SIG-M5 treated with dmso at 0.1 percent for 504 hours (cell line): ENCODE measurements at regions not wholly inside any gene's neighbourhood (a gene's known extent, or its start where the extent isn't known, plus 50 kb on each side); places are given as distances from the start of the nearest gene placed in this dataset.

ENCODE experiments used
- DNase-seq: peaks from one replicate; lab custom pipeline; 2025; ENCODE audit not compliant: unreplicated experiment; lab: John Stamatoyannopoulos, UW

DNA sequence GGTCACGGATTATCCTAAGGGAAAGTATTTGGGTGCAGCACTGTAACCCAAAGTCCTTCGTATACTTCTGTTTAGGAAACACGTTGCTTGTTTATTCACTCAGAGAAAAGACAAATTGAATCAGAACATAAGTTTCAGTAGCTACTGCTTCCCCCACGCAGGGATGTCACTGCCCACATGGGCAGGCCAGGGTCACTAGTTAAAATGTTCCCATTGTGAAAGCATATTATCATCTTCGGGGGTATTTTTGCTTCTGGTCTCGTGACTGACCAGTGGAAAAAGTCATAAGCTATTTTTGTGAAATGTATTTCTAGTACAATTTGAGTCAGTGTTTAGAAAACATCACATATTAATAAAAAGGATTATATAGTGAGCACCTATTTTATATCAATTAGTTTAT, 377.8 kb downstream of the PCDH7 start:
- no peak for DNase-seq

DNA sequence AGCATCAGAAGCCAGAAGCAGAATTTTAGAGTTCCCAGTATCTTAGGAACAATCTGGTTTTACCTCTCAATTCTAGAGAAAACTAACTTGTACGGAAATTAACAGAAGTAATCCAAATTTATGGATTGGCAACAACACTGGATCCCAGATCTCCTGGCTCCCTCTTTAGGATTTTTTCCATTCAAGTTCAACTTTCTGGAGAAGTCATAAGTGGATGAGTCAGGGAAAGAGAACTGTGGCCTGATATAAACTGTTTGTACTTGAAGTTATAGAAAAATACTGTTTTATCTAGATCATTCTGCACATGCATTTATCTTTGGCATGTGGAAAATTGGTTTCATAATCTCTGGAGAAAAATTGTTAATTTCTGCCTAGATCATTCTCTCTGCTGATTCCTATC, 380.4 kb downstream of the PCDH7 start:
- no peak for DNase-seq

DNA sequence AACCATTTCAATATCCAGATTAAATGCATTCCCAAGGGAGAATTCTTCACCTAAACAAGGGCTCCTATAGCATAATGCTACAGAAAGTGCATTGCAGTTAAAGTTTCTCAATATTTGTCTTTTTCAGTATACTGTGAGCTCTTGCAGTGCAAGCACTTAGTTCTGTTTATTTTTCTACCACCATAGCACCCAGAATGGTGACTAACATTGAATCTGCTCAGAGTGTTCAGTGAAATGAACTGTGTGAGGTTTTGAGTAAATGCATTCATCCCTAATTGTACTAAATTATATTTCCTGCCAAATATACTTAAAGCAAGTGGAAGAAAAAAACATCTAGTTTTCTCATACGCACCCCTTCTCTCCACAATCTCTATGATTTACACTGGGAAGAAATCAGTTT, 383.9 kb downstream of the PCDH7 start:
- DNase-seq: no peak

DNA sequence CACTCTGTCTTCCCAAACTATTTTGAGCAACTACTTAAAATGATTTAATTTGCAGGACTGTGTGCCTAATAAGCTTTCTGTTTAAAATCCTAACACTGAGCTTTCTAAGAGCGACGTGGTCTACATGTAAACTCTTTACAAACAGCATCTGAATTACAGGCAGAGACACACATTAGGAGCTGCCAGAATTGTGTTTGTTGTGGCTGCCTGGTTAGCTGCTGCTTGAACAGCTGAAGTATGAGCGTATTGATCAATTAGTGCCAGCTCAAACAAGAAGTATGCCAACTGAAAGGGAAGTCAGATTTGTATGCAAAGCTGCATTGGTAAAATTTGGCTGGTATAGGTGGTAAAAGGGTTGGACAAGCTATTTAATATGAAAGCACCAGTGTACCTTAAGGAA, 384.4 kb downstream of the PCDH7 start:
- DNase-seq: no peak

DNA sequence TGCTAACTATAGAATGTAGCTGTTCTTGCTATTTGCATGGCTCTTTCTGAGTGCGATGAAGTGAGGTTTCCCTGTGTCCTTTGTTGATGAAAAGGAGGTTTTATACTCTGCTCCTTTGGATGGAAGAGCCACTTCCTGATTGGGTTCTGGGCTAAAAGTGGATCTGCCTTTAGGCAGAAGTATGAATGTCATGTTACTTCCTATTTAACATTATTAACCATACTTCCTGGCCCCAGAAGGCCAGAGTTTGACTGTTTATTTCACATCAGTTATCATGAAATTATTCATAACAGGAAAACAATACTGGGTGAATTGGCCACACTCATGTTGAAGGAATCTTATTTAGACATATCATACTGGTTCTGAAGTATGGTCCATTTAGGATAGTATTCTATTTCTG, 386.2 kb downstream of the PCDH7 start:
- DNase-seq: no peak

DNA sequence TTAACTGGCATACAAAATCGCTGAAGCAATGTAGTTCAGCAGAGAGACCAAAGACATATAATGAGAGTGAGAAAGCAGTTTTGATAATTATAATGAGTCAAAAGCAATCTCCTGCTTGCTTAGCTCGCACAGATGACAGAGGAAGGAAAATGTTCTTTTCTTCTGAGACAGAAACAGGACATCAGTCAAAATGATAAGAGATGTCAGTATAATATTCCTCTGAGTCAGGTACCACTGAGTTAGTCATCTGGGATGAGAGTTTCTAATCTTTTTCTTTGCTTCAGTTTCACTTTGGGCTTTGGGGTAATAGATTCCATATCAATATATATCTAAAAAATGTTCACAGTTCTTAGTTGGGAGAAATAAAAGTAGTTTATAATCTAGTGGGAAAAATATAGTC, 387.2 kb downstream of the PCDH7 start:
- no peak for DNase-seq

DNA sequence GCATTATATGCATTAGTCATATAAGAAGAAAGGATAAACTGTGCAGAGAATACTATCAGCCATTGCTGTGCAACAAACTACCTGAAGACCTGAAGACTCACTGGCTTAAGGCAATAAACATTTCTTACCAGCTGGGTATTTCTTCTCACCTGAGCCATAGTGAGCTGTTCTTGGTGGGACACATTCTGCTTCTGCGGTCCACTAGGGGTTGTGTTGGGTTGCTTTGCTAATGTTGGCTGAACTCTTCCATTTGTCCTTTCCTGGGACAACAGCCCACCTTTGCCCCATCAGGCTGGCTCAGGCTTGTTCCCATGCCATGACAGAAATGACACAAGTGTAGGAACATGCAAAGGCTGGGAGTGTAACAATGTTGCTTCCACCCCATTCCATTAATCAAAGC, 388.6 kb downstream of the PCDH7 start:
- no peak for DNase-seq

DNA sequence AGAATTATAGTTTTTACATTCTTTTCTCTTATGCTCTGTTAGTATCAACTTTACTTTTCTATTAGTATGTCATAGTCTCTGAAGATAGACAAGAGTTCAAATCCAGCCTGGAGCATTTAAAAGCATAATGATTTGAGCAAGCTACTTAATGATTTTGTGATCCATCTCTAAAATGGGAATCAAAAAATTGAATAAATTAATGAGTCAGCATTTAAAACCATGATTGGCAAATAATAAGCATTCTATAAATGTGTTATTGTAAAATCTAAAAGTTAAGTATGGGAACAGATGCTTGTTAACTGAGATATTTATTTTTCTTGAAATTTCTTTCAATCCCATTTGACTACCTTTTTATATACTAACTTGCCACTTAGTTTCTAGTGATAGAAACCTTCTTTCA, 391.6 kb downstream of the PCDH7 start:
- no peak for DNase-seq

DNA sequence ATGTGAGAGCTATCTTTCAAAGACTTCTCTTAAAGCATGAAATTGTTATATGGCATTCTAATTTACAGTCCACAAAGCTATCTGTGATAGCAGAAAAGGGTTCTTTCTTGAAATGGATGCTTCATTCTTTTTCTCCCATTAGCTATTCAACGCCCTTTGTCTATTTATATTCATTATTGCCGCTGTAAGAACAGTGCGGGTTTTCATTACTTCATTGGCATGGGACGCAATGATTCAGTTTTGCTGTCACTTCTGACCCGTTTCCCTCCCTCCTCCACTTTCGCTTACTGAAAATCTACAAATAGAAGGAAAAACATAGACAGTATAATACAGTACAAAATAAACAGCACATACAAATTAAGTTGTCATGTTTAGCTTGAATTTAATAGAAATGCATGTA, 394.6 kb downstream of the PCDH7 start:
- no peak for DNase-seq

DNA sequence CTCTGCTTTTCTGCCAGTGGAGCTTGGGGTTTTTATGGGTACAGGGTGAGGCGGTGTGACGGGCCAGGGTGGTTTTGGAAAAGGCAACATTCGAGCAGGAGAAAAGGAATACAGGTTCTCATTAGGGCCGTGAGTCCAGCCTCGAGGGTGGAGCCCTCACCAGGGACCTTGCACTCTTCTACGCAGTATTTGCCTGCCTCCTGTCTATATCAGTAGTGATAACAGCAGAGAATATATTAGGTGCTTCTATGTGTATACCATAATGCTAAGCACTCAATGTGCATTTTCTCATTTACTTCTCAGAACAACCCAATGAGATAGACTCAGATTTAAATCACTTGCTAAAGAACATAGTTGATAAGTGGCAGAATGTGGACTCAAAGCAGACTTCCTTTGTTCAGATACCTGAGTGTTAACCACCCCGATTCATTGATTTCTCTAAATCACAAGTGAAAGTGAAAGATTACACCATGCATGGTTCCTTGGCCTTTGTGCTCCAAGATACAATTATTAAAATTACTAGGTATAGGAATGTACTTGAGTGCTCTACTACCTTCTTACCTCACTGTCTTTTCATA, 403.9 kb downstream of the PCDH7 start:
- DNase-seq: no peak

DNA sequence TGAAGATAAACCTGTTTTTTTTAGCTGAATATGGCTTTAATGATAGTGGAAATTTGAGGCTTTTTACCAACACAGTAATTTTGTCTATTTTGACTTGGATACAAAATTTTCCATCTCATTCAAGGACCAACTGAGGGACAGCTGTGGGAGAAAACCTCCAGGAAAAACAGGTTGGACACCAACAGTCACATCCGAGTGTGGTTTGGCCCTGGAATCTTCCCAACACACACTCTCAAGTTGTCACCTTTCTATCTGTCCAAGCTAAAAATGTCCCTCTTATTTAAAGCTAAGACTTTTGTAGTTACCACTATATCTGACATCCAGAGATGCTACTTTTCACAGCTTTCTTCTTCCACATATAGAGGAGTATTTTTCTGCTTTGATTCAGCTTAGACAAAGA, 404.9 kb downstream of the PCDH7 start:
- DNase-seq: no peak

DNA sequence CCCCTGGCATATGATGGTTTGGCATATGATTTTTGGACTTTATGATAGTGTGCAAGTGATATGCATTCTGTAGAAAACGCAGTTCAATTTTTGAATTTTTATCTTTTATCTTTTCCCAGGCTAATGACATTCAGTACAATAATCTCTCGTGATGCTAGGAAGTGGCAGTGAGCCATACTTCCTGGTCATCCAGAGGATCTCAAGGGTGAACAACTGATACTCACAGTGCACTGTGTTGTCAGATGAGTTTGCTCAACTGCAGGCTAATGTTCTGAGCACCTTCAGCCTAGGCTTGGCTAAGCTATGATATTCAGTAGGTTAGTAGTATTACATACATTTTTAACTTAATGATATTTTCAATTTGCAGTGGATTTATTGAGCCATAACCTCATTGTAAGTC, 405.3 kb downstream of the PCDH7 start:
- no peak for DNase-seq

DNA sequence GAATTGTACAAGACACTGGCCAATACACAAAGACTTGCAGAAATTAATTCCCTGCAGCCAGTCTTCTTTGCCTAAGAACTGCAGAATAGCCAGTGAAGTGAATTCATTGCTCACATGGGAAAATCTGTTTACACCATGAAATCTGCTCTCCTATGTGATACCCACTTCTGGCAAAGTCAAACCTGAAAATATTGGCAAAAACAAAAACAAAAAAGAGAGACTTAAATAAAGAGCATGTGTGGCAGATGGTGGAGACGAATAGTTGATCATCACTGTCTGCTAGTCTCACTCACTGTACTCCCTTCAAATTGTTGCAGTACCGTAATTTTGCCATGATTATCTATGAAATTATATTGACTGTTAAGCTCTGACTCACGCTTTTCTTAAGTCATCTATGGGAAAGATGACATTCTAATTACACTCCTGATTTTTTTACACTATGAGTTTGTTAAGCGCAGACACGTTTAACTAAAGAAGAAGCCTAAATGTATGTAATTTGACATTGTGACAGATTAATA, 406.8 kb downstream of the PCDH7 start:
- DNase-seq: no peak

DNA sequence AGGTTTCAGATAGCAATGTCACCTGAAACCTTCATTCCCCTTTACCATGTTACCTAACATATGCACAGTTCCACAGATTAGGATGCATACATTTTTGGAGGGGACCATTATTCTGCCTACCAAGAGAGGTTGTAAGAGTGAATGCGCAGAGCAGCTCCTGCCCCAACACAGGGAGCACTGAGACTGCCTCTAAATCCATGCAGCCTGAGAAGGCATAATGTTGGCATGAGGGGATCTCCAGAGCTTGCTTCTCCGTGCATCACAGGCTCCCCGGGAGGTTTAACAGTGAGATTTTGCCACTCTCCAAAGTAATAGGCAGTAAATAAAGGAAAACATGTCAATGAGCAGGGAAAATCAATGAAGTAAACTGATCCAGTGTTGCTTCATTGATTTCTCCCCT, 410.8 kb downstream of the PCDH7 start:
- no peak for DNase-seq

DNA sequence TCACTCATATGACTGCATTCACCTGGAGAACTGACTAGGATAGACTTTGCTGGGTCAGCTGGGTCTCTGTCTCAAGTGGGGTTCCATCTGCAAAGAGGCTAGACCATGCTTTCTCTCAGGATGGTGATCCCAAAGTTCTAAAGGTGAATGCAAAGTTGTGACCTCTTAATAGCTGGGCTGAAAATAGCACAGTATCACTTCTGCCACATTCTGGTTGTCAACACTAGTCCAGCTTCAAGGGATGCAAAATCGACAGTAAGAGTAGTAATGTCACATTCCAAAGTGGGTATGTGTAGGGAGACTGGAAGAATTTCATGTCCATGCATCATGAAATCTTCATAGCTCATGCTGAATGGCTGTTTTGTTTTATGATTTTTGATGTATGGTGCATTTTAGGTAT, 414.6 kb downstream of the PCDH7 start:
- no peak for DNase-seq

DNA sequence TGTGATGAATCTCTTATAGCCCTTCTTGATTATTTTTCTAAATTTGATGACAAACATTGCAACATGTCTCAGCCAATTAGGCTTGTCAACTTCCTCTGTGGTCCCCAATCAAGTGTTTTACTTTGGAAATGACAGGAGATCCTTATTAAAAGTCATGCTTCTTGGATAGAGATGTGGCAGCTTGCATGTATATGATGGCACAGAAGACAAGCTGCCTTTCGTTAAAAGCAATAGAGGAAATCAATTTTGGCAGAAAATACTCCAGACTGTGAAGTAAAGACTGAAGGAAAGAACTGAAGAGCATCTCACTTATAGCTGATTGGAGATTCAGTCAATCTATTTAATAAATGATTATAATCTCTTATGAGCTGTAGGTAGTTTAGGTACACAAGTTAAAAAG, 419.6 kb downstream of the PCDH7 start:
- DNase-seq: no peak

DNA sequence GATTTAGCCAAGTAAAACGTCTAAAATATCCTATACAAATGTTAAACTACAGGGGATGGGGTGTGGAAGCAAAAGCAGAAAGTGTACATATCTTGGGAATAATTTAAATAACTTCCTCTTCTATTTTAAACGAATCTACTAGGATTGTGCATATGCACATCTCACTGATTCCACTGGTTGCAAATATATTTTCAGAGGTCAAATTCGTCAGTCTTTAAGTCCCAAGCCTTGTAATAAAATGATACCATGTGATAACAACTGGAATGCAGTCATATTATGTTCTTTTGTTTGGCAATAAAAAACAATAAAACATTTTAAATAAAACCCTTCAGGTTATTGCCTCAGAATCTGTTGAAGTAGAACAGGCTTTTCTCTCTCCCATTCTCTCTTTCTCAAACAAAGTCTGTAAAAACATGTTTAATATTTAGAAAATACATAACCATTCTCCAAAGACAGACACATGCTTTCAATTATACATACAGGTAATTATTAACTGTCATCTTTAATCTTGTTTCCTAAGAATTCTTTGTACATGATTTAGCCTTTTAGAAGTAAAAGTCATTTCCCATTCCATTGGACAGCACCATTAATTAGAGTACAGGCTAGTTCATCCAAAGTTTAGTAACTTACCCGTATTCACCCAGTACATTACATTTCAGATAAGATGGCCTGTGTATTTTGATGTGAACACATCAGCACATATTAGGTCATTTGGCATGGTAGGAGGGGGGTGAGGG, 421.1 kb downstream of the PCDH7 start:
- DNase-seq: no peak

DNA sequence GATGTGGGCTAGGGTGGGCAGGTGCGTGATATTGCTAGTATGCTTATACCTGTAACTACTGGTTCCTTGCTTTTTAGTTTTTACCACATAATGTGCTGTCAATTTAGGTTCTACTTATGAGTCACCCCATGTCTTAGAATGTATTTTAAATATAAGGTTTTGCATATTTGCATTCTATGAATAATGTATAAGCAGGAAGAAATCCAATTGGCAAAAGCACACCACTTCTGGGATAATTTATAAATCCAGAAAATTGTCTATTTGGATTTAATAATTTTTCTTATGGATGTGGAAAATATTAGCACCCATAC, 421.6 kb downstream of the PCDH7 start:
- no peak for DNase-seq

DNA sequence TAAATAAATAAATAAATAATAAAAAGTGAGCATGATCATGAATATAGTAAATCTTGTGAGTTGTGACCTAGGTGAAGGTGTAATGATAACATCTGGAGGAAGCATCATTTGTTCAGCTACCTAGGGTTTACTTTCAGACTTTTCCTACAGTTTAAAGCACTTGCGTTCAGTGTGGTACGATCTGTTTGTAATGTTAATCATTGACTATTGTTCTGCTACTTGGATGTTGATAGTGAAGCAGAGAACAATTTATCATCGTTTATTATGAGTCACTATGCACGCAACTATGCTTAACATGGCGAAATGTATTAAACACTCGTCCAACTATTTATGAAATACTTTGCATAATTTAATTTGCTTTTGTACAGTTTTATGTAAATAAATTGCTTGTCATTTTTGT, 426.2 kb downstream of the PCDH7 start:
- DNase-seq: no peak

DNA sequence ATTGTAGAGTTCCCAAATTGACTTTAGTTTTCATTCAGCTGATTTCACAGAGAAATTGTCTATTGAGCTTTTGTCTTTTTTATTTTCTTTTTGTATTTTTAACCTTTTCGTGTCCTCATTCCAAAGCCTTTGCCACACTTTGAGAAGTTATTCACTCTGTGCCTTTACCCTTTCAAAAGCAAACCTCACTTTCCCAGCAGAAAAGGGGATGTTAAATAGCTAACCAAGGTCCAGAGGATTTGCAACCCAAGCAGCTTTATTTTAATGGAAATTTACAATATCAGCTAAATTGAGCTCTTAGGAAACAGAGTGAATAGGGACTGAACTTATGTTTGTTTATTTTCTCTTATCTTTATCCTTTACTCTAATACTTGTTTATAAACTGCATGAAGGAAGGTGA, 428.8 kb downstream of the PCDH7 start:
- DNase-seq: no peak

DNA sequence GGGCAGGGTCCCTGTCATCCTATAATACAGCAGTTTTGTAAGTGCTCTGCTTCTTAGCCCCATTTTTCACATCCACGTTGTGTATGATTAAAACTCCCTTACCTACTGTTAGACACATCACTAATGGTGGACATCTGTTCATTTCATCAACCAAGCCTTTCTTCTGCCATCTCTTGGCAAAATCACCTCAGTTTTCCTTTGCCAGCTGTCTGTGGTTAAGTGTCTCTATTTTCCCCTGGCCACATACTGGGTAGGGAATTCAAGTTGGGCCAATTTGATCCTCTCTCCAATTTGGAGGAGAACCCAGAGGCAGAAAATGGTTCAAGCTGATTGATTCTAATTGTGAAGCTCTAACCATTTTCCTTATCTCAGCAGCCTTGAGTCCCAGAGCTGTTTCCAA, 436.1 kb downstream of the PCDH7 start:
- no peak for DNase-seq

DNA sequence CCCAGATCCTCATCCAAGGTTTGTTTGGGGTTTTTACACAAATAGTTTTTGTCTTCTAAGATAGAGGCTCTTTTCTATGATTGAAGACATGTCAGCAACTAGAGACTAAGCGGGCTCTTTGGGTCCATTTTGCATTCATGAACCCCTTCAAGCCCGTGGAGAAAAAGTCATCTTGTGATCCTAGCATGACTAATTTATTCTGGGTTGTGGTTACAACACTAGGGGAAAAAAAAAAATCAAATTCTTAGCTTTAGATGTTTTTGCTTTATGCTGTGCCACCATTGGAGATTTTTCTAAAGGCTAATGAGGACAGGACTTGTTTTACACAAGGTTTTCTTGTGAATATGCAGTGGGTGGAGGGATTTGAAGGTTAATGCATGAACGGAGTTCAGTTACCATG, 440.0 kb downstream of the PCDH7 start:
- DNase-seq: no peak

DNA sequence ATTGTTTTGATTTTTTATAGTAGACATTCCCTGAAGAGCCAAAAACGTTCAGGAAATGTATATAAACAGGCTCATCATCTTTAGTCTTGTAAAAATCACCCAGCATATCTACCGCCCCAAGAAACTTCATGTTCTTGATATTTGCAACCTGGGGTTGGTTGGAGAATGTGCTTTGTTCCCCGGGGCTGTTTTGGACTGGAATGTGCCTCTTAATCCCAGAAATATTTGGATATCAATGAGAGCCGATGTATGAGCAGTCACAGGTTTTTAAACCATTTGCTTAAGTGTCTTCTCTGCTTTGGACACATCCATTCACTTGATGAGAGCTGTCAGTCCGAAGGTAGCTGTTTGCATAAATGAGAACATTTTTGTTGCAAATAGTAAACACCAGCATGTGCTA, 449.7 kb downstream of the PCDH7 start:
- no peak for DNase-seq
